ENCODE measurements at regions not wholly inside any gene's neighbourhood (a gene's known extent, or its start where the extent isn't known, plus 50 kb on each side); places are given as distances from the start of the nearest gene placed in this dataset.

DNA sequence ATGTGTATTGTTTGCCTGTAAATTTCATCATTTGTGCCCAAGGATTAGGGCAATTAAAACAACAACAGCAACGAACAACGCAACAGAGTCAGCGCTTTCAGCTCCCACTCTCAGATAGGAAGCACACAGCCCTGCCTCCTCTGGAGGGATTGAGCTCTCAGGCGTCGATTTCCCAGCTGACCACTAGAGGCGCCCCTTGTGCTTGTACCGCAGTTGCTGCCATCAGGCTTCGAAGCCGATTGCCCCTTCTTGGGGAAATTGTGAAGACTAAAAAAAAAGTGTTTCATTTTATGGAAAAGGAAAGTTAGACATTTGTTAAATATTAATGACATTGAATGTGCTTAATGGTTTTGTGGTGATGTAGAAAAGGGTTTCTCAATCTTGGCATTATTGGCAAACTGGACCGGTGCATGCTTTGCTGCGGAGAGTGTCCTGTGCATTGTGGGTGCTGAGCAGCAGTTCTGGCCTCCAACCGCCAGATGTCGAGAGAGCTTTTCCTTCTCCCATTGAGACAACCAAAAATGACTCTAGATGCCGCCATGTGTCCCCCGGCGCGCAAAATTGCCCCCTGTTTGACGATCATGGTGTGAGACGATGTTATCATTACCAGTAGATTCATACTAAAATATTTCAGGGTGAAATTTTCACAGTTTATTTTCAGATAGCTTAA lies 650.4 kb upstream of the RBFOX1 start:
- no peak overlapping the region for H3K9ac ChIP-seq (ENCODE audit: low read length)
- no peak overlapping the region for H3K4me3 ChIP-seq (ENCODE audit: insufficient read depth, low read length, poor library complexity, severe bottlenecking)
- H3K79me2 ChIP-seq (ENCODE audit: insufficient read depth, low read length) = no peaks in the 10 kb centered on the region
- H3K36me3 ChIP-seq (ENCODE audit: low read length) = no peaks in the 10 kb centered on the region
- no peak overlapping the region for H2AFZ ChIP-seq (ENCODE audit: low read depth, low read length, severe bottlenecking)
- no peaks in the 10 kb centered on the region for H3K9me2 ChIP-seq (replicated peaks; ENCODE audit: insufficient read depth, low read length)
- no peak for TF ChIP-seq EZH2phosphoT487 (conservative IDR thresholded peaks at IDR 0.05; ENCODE audit: low read length)
- TF ChIP-seq, protein P1, sequence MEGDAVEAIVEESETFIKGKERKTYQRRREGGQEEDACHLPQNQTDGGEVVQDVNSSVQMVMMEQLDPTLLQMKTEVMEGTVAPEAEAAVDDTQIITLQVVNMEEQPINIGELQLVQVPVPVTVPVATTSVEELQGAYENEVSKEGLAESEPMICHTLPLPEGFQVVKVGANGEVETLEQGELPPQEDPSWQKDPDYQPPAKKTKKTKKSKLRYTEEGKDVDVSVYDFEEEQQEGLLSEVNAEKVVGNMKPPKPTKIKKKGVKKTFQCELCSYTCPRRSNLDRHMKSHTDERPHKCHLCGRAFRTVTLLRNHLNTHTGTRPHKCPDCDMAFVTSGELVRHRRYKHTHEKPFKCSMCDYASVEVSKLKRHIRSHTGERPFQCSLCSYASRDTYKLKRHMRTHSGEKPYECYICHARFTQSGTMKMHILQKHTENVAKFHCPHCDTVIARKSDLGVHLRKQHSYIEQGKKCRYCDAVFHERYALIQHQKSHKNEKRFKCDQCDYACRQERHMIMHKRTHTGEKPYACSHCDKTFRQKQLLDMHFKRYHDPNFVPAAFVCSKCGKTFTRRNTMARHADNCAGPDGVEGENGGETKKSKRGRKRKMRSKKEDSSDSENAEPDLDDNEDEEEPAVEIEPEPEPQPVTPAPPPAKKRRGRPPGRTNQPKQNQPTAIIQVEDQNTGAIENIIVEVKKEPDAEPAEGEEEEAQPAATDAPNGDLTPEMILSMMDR (IDR thresholded peaks at IDR 0.05; ENCODE audit: insufficient read depth, low read length, poor library complexity, severe bottlenecking) = peak; percentile 68
- no peaks in the 10 kb centered on the region for H3F3A ChIP-seq (ENCODE audit: insufficient read depth)
- no peak overlapping the region for H3K27ac ChIP-seq (ENCODE audit: low read depth, low read length)
- no peaks in the 10 kb centered on the region for H4K20me1 ChIP-seq (ENCODE audit: low read depth, low read length)
- no peak overlapping the region for H3K4me2 ChIP-seq (ENCODE audit: low read depth, low read length, poor library complexity, severe bottlenecking)
- no peaks in the 10 kb centered on the region for H3K27me3 ChIP-seq (ENCODE audit: low read length)
- no peaks in the 10 kb centered on the region for H3K9me3 ChIP-seq (ENCODE audit: insufficient read depth, low read length)

DNA sequence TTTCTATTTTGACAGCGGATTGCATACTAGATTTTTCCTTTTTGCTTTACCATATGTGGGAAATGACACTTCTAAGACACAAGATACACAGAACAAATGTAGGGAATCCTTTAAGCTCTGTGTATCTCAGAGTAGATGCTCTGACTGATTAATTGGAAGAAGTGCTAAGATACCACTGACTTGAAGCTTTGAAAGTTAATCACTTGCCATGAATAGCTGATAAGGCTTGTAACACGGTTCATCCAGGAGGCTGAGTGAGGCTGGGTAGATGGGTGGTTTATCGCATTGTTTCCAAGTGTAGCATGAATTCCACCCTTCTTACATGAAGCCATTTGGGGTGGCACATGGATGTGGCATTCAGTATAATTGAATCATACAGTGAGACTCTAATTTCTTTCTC lies 654.1 kb upstream of the RBFOX1 start:
- Histone ChIP-seq H3K27ac (ENCODE audit: low read depth, low read length) (no peak overlapping the region), H3K36me3 (ENCODE audit: low read length) (no peaks in the 10 kb centered on the region), H3K9ac (ENCODE audit: low read length) (no peak overlapping the region), H3K4me2 (ENCODE audit: low read depth, low read length, poor library complexity, severe bottlenecking) (no peak overlapping the region), H4K20me1 (ENCODE audit: low read depth, low read length) (no peaks in the 10 kb centered on the region), H2AFZ (ENCODE audit: low read depth, low read length, severe bottlenecking) (no peak overlapping the region), H3K4me3 (ENCODE audit: insufficient read depth, low read length, poor library complexity, severe bottlenecking) (no peak overlapping the region), H3K9me3 (ENCODE audit: insufficient read depth, low read length) (no peaks in the 10 kb centered on the region), H3K9me2 (replicated peaks; ENCODE audit: insufficient read depth, low read length) (no peaks in the 10 kb centered on the region), H3K79me2 (ENCODE audit: insufficient read depth, low read length) (no peaks in the 10 kb centered on the region), H3F3A (ENCODE audit: insufficient read depth) (no peaks in the 10 kb centered on the region), H3K27me3 (ENCODE audit: low read length) (no peaks in the 10 kb centered on the region)
- TF ChIP-seq EZH2phosphoT487 (conservative IDR thresholded peaks at IDR 0.05; ENCODE audit: low read length) = no peak

DNA sequence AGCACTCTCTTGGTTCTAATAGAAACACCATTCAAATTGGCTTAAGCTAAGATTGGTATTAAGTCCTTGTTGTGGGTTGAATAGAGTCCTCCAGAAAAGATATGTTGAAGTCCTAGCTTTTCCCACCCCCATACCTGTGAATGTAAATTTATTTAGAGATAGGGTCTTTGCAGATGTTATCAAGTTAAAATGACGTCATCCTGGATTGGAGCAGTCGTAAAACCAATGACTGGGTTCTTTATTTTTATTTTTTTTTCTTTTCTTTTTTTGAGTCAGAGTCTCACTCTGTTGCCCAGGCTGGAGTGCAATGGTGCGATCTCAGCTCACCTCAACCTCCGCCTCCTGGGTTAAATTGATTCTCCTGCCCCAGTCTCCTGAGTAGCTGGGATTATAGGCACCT lies 658.6 kb upstream of the RBFOX1 start:
- TF ChIP-seq, protein P1 (IDR thresholded peaks at IDR 0.05; ENCODE audit: insufficient read depth, low read length, poor library complexity, severe bottlenecking) = no peak
- no peak for TF ChIP-seq EZH2phosphoT487 (conservative IDR thresholded peaks at IDR 0.05; ENCODE audit: low read length)
- Histone ChIP-seq H4K20me1 (ENCODE audit: low read depth, low read length) (no peaks in the 10 kb centered on the region), H3K4me3 (ENCODE audit: insufficient read depth, low read length, poor library complexity, severe bottlenecking) (no peak overlapping the region), H3K27ac (ENCODE audit: low read depth, low read length) (no peak overlapping the region), H3K9me2 (replicated peaks; ENCODE audit: insufficient read depth, low read length) (no peaks in the 10 kb centered on the region), H3K79me2 (ENCODE audit: insufficient read depth, low read length) (no peaks in the 10 kb centered on the region), H3K4me2 (ENCODE audit: low read depth, low read length, poor library complexity, severe bottlenecking) (no peak overlapping the region), H3K36me3 (ENCODE audit: low read length) (no peaks in the 10 kb centered on the region), H3F3A (ENCODE audit: insufficient read depth) (no peaks in the 10 kb centered on the region), H2AFZ (ENCODE audit: low read depth, low read length, severe bottlenecking) (no peak overlapping the region), H3K27me3 (ENCODE audit: low read length) (no peaks in the 10 kb centered on the region), H3K9me3 (ENCODE audit: insufficient read depth, low read length) (no peaks in the 10 kb centered on the region), H3K9ac (ENCODE audit: low read length) (no peak overlapping the region)

DNA sequence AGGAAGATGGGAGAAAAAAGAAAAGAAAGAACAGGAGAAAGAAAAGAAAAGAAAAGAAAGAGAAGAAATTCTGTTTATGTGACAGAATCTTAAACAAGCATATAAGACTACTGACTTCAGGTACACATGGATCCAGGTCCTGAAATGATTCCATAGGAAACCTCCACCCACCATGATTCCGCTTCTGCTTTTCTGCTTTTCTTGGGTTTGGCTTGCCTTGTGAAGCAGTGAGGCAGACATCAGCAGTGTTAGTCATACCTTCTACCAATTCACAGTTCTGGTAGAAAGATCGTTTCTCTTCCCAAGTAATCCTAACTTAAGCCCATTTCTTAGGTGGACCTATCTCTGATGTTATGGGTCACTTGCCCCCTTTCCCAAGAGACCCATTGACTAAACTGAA lies 660.1 kb upstream of the RBFOX1 start:
- Histone ChIP-seq H3K9me2 (replicated peaks; ENCODE audit: insufficient read depth, low read length) (no peaks in the 10 kb centered on the region), H4K20me1 (ENCODE audit: low read depth, low read length) (no peaks in the 10 kb centered on the region), H3K4me3 (ENCODE audit: insufficient read depth, low read length, poor library complexity, severe bottlenecking) (no peak overlapping the region), H2AFZ (ENCODE audit: low read depth, low read length, severe bottlenecking) (no peak overlapping the region), H3F3A (ENCODE audit: insufficient read depth) (no peaks in the 10 kb centered on the region), H3K79me2 (ENCODE audit: insufficient read depth, low read length) (no peaks in the 10 kb centered on the region), H3K9me3 (ENCODE audit: insufficient read depth, low read length) (no peaks in the 10 kb centered on the region), H3K27me3 (ENCODE audit: low read length) (no peaks in the 10 kb centered on the region), H3K36me3 (ENCODE audit: low read length) (no peaks in the 10 kb centered on the region), H3K27ac (ENCODE audit: low read depth, low read length) (no peak overlapping the region), H3K9ac (ENCODE audit: low read length) (no peak overlapping the region), H3K4me2 (ENCODE audit: low read depth, low read length, poor library complexity, severe bottlenecking) (no peak overlapping the region)
- TF ChIP-seq, protein P1 (IDR thresholded peaks at IDR 0.05; ENCODE audit: insufficient read depth, low read length, poor library complexity, severe bottlenecking) = no peak
- no peak for TF ChIP-seq EZH2phosphoT487 (conservative IDR thresholded peaks at IDR 0.05; ENCODE audit: low read length)

Measured in SU-DHL-6 (cell line).